Sigmoid colon (tissue), 4 donors: ENCODE measurements at regions not wholly inside any gene's neighbourhood (a gene's known extent, or its start where the extent isn't known, plus 50 kb on each side); places are given as distances from the start of the nearest gene placed in this dataset.

Experiments
- POLR2AphosphoS5 ChIP-seq, 4 donors: sonication (generic); formaldehyde crosslinking; IDR thresholded peaks; one replicate each; pipeline ENCODE4 v1.6.1; 2017; ENCODE audit warnings: antibody characterized with exemption in 4 of 4
- TF ChIP-seq, protein P1 (sequence below), 4 experiments: fragments of 450-650 bp in 3 of 4; fragments of 200-600 bp in 1 of 4; IDR thresholded peaks; one replicate each; pipeline ENCODE4 v1.5.1; 2016 to 2019; ENCODE audit warnings: antibody characterized with exemption in 4 of 4, mild to moderate bottlenecking in 3 of 4, moderate library complexity in 2 of 4

DNA sequence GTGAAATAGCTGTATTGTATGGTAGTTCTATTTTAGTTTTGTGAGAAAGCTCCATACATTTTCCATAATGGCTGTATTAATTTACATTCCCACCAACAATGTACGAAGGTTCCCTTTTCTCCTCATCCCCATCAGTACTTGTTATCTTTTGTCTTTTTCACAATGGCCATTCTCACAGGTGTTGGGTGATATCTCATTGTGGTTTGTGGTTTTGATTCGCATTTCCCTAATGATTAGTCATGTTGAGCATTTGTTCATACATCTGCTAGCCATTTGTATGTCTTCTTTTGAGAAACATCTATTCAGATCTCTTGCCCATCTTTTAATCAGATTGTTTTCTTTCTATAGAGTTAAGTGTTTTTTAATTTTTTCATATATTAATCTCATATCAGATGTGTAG, 931.9 kb downstream of the IGSF11 start:
- TF ChIP-seq, protein P1, sequence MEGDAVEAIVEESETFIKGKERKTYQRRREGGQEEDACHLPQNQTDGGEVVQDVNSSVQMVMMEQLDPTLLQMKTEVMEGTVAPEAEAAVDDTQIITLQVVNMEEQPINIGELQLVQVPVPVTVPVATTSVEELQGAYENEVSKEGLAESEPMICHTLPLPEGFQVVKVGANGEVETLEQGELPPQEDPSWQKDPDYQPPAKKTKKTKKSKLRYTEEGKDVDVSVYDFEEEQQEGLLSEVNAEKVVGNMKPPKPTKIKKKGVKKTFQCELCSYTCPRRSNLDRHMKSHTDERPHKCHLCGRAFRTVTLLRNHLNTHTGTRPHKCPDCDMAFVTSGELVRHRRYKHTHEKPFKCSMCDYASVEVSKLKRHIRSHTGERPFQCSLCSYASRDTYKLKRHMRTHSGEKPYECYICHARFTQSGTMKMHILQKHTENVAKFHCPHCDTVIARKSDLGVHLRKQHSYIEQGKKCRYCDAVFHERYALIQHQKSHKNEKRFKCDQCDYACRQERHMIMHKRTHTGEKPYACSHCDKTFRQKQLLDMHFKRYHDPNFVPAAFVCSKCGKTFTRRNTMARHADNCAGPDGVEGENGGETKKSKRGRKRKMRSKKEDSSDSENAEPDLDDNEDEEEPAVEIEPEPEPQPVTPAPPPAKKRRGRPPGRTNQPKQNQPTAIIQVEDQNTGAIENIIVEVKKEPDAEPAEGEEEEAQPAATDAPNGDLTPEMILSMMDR (IDR thresholded peaks at IDR 0.05) = no peak
- no peak for TF ChIP-seq POLR2AphosphoS5 (IDR thresholded peaks at IDR 0.05)
